ENCODE measurements at regions not wholly inside any gene's neighbourhood (a gene's known extent, or its start where the extent isn't known, plus 50 kb on each side); places are given as distances from the start of the nearest gene placed in this dataset.
"Not testable (repeated sequence)": the region's sequence is repeated elsewhere in the genome, so short reads cannot be mapped to it uniquely, and the experiment has no call there.

GRCh38 chr3:75507956-75508355 lies 156.2 kb upstream of the FRG2C start:
- not testable (repeated sequence) for TF ChIP-seq CTCF, POLR2A (IDR thresholded peaks at IDR 0.05)

Data from right lobe of liver (tissue), 4 donors.